Uterus (tissue), 2 donors: ENCODE measurements at regions not wholly inside any gene's neighbourhood (a gene's known extent, or its start where the extent isn't known, plus 50 kb on each side); places are given as distances from the start of the nearest gene placed in this dataset.

Experiments used
- POLR2A ChIP-seq, 2 donors: fragments of 450-650 bp; IDR thresholded peaks; one replicate each; pipeline ENCODE4 v1.6.1; 2016; ENCODE audit warnings: antibody characterized with exemption in 2 of 2, mild to moderate bottlenecking in 1 of 2, moderate library complexity in 1 of 2
- TF ChIP-seq, protein P1 (sequence below), 4 experiments: fragments of 200-600 bp in 2 of 4; fragments of 450-650 bp in 2 of 4; sonication (generic) in 2 of 4; IDR thresholded peaks; one replicate each; pipeline ENCODE4 v1.5.1; 2016 to 2019; ENCODE audit warnings: antibody characterized with exemption in 4 of 4, mild to moderate bottlenecking in 2 of 4, moderate library complexity in 1 of 4

DNA sequence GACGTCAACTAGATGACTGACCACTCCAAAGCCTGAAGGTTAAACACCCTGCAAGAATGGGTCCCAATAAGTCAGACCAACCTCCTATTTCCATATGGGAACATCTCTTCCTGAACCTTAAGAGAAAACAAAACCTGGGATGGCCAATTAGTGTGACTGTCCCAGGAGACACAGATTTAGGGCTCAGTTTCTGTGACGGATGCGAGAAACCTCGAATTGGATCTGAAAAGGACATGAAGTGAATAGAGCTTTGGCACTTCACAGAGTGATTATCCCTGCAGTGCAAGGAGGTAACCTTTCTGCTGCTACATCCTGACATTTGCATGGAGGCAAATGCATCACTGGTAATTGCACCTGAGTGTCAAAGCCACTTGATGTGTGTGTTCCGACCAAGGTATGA, 442.2 kb upstream of the KLF12 start:
- TF ChIP-seq, protein P1, sequence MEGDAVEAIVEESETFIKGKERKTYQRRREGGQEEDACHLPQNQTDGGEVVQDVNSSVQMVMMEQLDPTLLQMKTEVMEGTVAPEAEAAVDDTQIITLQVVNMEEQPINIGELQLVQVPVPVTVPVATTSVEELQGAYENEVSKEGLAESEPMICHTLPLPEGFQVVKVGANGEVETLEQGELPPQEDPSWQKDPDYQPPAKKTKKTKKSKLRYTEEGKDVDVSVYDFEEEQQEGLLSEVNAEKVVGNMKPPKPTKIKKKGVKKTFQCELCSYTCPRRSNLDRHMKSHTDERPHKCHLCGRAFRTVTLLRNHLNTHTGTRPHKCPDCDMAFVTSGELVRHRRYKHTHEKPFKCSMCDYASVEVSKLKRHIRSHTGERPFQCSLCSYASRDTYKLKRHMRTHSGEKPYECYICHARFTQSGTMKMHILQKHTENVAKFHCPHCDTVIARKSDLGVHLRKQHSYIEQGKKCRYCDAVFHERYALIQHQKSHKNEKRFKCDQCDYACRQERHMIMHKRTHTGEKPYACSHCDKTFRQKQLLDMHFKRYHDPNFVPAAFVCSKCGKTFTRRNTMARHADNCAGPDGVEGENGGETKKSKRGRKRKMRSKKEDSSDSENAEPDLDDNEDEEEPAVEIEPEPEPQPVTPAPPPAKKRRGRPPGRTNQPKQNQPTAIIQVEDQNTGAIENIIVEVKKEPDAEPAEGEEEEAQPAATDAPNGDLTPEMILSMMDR (IDR thresholded peaks at IDR 0.05): no peak
- TF ChIP-seq POLR2A (IDR thresholded peaks at IDR 0.05): no peak
